ENCODE measurements at regions not wholly inside any gene's neighbourhood (a gene's known extent, or its start where the extent isn't known, plus 50 kb on each side); places are given as distances from the start of the nearest gene placed in this dataset.

- no peak overlapping the region for H3K27ac Mint-ChIP-seq (ENCODE audit: low read depth, unreplicated experiment)
- H3K4me1 Mint-ChIP-seq (ENCODE audit: insufficient read depth, unreplicated experiment), result no peaks in the 10 kb centered on the region
- no peaks in the 10 kb centered on the region for H3K9me3 Mint-ChIP-seq (ENCODE audit: unreplicated experiment)
- intact Hi-C loops (cut with micrococcal nuclease), result no loop called here
- no peak for TF ChIP-seq CTCF (IDR thresholded peaks at IDR 0.05; ENCODE audit: unreplicated experiment)
- POLR2A ChIA-PET, result no interaction called here
- H3K36me3 Mint-ChIP-seq (ENCODE audit: insufficient read depth, unreplicated experiment), result no peaks in the 10 kb centered on the region
- no peaks in the 10 kb centered on the region for H3K27me3 Mint-ChIP-seq (ENCODE audit: insufficient read depth, unreplicated experiment)
- no peak for DNase-seq (ENCODE audit: unreplicated experiment)
- BruUV-seq (replicated peaks), result no TSS peak
- H3K4me3 Mint-ChIP-seq (ENCODE audit: unreplicated experiment), result no peak overlapping the region
- CTCF ChIA-PET, result interaction anchor here (0.6 to 0.7 kb wide), 2 partner anchors 29 to 1237 kb away, joined by 3 read pairs; no protein-coding TSS in a partner anchor
Observed at GRCh38 chr9:80596579-80596978, 1024.8 kb downstream of the TLE4 start.

- no peak for TF ChIP-seq CTCF (IDR thresholded peaks at IDR 0.05; ENCODE audit: unreplicated experiment)
- no TSS peak for BruUV-seq (replicated peaks)
- Mint-ChIP-seq H3K36me3 (ENCODE audit: insufficient read depth, unreplicated experiment) (no peaks in the 10 kb centered on the region), H3K27ac (ENCODE audit: low read depth, unreplicated experiment) (no peak overlapping the region), H3K4me3 (ENCODE audit: unreplicated experiment) (no peak overlapping the region), H3K9me3 (ENCODE audit: unreplicated experiment) (no peaks in the 10 kb centered on the region), H3K27me3 (ENCODE audit: insufficient read depth, unreplicated experiment) (no peaks in the 10 kb centered on the region), H3K4me1 (ENCODE audit: insufficient read depth, unreplicated experiment) (no peaks in the 10 kb centered on the region)
- ChIA-PET POLR2A (no interaction called here), CTCF (interaction anchor here (0.6 kb wide), 3 partner anchors 10 to 1890 kb away, joined by 3 read pairs; no protein-coding TSS in a partner anchor)
- intact Hi-C loops (cut with micrococcal nuclease), result no loop called here
- no peak for DNase-seq (ENCODE audit: unreplicated experiment)
Observed at GRCh38 chr9:80595192-80595591, 1023.4 kb downstream of the TLE4 start.

- H3K27ac Mint-ChIP-seq (ENCODE audit: low read depth, unreplicated experiment), result no peak overlapping the region
- no peaks in the 10 kb centered on the region for H3K27me3 Mint-ChIP-seq (ENCODE audit: insufficient read depth, unreplicated experiment)
Observed at GRCh38 chr9:80592413-80592812, 1020.6 kb downstream of the TLE4 start.

GRCh38 chr9:80586786-80587330, 1015.1 kb downstream of the TLE4 start:
- BruUV-seq (replicated peaks), result no TSS peak
- intact Hi-C loops (cut with micrococcal nuclease), result no loop called here

More at GRCh38 chr9:80592413-80592812, 1020.6 kb downstream of the TLE4 start:
- Mint-ChIP-seq H3K4me1 (ENCODE audit: insufficient read depth, unreplicated experiment) (no peaks in the 10 kb centered on the region), H3K4me3 (ENCODE audit: unreplicated experiment) (no peak overlapping the region), H3K36me3 (ENCODE audit: insufficient read depth, unreplicated experiment) (no peaks in the 10 kb centered on the region), H3K9me3 (ENCODE audit: unreplicated experiment) (no peaks in the 10 kb centered on the region)
- no peak for TF ChIP-seq CTCF (IDR thresholded peaks at IDR 0.05; ENCODE audit: unreplicated experiment)
- intact Hi-C loops (cut with micrococcal nuclease), result no loop called here
- CTCF ChIA-PET, result interaction anchor here (0.6 to 1.1 kb wide), 4 partner anchors 10 to 274 kb away, joined by 3 read pairs; no protein-coding TSS in a partner anchor
- POLR2A ChIA-PET, result no interaction called here
- DNase-seq (ENCODE audit: unreplicated experiment), result no peak
- BruUV-seq (replicated peaks), result no TSS peak

More at GRCh38 chr9:80586786-80587330, 1015.1 kb downstream of the TLE4 start:
- Mint-ChIP-seq H3K36me3 (ENCODE audit: insufficient read depth, unreplicated experiment) (no peaks in the 10 kb centered on the region), H3K27me3 (ENCODE audit: insufficient read depth, unreplicated experiment) (no peaks in the 10 kb centered on the region), H3K27ac (ENCODE audit: low read depth, unreplicated experiment) (no peak overlapping the region), H3K4me1 (ENCODE audit: insufficient read depth, unreplicated experiment) (no peaks in the 10 kb centered on the region), H3K4me3 (ENCODE audit: unreplicated experiment) (no peak overlapping the region), H3K9me3 (ENCODE audit: unreplicated experiment) (no peaks in the 10 kb centered on the region)
- no peak for DNase-seq (ENCODE audit: unreplicated experiment)
- TF ChIP-seq CTCF (IDR thresholded peaks at IDR 0.05; ENCODE audit: unreplicated experiment), result no peak
- POLR2A ChIA-PET, result no interaction called here
- CTCF ChIA-PET, result no interaction called here

Data from MCF 10A (cell line).